ENCODE measurements at regions not wholly inside any gene's neighbourhood (a gene's known extent, or its start where the extent isn't known, plus 50 kb on each side); places are given as distances from the start of the nearest gene placed in this dataset.

DNA sequence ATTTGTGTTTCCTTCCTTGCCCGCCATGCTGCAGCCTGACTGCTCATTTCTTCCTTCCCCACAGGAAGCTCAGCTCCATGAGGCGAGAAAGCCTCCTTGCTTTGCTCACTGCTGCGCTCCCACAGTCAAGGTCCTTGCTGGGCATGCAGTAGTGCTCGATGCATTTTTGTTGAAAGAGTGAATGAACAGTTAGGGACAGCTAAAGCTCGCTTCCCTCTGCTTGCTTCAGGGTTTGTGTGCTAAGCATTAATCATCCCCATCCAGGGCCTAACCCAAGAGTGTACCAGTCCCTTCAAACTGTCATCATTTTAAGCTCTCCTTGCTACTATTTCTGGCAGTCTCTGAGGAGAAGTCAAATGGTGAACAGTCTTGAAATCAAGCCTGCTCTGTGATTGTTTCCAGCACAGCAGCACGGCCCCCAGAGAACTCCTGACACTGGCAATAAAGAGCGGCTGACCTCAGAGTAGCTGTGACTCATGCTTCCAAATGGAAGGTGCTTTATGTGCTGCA lies 171.7 kb upstream of the SOX11 start:
- intact Hi-C loops (cut with micrococcal nuclease) = no loop called here

GRCh38 chr2:5521461-5521860 lies 170.7 kb upstream of the SOX11 start:
- intact Hi-C loops (cut with micrococcal nuclease) = no loop called here

DNA sequence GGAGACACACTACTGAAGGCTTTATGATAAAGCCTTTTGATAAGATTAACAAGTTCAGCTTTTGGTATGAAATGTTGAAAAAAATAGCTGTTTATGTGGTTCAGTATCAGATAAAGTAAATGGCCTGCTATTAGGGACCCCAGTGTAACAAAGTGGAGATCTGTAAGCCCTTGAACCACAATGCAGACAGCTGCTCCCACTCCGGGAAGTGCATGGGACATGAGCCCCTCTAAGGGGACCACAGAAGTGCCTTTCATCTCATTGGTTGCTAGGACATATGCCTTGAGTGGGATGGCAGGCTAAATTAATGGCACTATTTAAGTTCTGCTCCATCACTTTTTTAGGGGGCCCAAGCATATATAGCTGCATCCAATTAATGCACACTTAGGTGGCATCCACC lies 167.6 kb upstream of the SOX11 start:
- intact Hi-C loops (cut with micrococcal nuclease) = no loop called here

- intact Hi-C loops (cut with micrococcal nuclease) = no loop called here
Observed at GRCh38 chr2:5528706-5529105, 163.5 kb upstream of the SOX11 start.

DNA sequence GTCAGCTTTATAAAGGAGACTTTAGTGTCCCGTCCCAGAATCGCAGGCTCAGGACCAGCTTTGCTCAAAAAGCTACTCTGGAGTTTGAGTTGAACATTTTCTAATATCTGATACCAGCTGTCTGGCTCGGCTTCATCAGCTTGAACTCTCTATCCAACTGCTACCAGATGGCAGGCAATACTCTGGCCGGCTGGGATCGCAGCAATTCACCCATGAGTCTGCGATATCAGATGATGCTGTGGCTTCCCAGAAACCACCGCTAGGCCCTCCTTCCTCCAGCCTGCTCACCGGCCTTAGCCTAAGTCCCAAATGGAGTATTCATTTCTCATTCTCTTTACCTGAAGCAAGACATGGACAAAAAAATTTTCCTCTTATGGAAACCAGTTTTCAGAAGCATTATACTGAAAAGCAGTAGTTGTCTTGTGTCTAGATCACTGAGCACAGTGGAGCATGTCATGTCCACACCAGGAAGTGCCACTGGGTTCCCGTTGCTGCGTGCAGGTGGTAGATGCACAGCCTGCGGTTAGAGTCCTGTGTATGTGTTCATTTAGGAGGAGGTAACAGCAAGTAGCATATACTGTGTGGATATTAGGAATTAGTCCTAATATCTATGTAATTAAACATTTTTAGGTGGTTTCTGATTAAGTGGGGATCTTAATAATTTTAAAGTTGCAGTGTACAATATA lies 162.0 kb upstream of the SOX11 start:
- intact Hi-C loops (cut with micrococcal nuclease) = no loop called here

- intact Hi-C loops (cut with micrococcal nuclease) = no loop called here
Observed at GRCh38 chr2:5535301-5535700, 156.9 kb upstream of the SOX11 start.

GRCh38 chr2:5537180-5537688 lies 154.9 kb upstream of the SOX11 start:
- intact Hi-C loops (cut with micrococcal nuclease) = no loop called here

- intact Hi-C loops (cut with micrococcal nuclease) = no loop called here
Observed at GRCh38 chr2:5538313-5538712, 153.9 kb upstream of the SOX11 start.

DNA sequence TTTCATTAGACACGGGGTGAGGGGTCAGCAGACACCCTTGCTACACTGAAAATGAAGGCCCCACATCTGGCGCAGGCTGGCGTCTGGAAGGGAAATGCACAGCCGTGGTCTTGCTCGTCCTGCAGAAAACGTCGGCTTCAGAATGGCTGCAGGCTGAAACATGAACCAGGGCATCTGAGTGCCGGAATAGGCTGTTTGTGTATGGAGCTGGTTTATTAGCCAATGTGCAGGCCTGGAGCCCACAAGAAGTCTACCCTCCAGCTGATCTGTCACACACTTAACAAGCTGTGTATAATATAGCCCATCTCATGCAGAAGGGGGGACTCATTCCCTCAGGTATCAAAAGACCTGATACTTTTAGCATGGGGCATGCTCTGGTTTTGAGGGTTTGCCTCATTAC lies 153.4 kb upstream of the SOX11 start:
- intact Hi-C loops (cut with micrococcal nuclease) = no loop called here

- intact Hi-C loops (cut with micrococcal nuclease) = no loop called here
Observed at GRCh38 chr2:5539282-5540165, 152.7 kb upstream of the SOX11 start.

- intact Hi-C loops (cut with micrococcal nuclease) = no loop called here
Observed at GRCh38 chr2:5540856-5541255, 151.3 kb upstream of the SOX11 start.

- intact Hi-C loops (cut with micrococcal nuclease) = no loop called here
Observed at GRCh38 chr2:5544205-5544786, 147.9 kb upstream of the SOX11 start.

- intact Hi-C loops (cut with micrococcal nuclease) = no loop called here
Observed at GRCh38 chr2:5546181-5546580, 146.0 kb upstream of the SOX11 start.

GRCh38 chr2:5548991-5549715 lies 143.0 kb upstream of the SOX11 start:
- intact Hi-C loops (cut with micrococcal nuclease) = no loop called here

DNA sequence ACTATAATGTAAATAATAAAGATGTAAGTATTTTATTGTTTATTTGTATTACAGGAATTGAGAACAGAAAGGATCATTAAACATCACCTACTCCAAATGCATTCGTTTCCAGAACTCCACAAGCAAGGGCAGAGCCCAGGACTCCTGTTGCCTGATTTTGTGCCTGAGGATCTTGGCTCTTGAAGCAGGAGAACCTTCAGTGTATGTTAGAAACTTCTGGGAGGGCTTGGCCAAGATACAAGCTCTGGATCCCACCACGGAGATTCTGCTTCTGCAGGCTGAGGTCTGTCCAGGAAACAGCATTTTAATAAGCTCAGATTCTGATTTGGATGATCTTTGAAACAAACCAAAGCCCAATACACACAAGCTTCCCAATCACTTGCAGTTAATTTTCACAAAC lies 142.4 kb upstream of the SOX11 start:
- intact Hi-C loops (cut with micrococcal nuclease) = no loop called here

- intact Hi-C loops (cut with micrococcal nuclease) = no loop called here
Observed at GRCh38 chr2:5555636-5556035, 136.5 kb upstream of the SOX11 start.

DNA sequence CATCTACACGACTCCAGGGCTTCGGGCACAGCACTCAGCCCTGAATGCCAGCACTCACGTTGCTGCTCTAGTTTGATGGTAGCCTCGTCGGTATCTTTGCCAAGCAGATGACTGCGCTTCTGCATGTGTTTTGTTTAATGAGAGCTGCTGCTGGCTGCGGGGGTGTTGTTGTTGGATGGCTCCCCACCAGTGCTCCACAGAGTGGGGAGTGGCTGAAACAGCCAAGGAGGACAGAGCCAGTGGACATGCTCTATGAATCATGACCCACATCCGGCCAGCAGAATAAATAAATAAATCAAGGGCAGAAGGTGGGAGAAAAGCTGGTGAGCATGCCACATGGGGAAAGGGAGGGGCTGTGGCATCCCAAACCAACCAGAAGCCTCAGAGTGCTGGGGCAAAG lies 131.2 kb upstream of the SOX11 start:
- intact Hi-C loops (cut with micrococcal nuclease) = no loop called here

- intact Hi-C loops (cut with micrococcal nuclease) = no loop called here
Observed at GRCh38 chr2:5562426-5562825, 129.8 kb upstream of the SOX11 start.

- intact Hi-C loops (cut with micrococcal nuclease) = no loop called here
Observed at GRCh38 chr2:5562865-5563264, 129.3 kb upstream of the SOX11 start.

GRCh38 chr2:5563411-5563810 lies 128.8 kb upstream of the SOX11 start:
- intact Hi-C loops (cut with micrococcal nuclease) = no loop called here

- intact Hi-C loops (cut with micrococcal nuclease) = no loop called here
Observed at GRCh38 chr2:5569256-5569655, 122.9 kb upstream of the SOX11 start.
